ENCODE measurements at regions not wholly inside any gene's neighbourhood (a gene's known extent, or its start where the extent isn't known, plus 50 kb on each side); places are given as distances from the start of the nearest gene placed in this dataset.

- Histone ChIP-seq H3K27me3 (no peaks in the 10 kb centered on the region), H3K36me3 (no peaks in the 10 kb centered on the region), H3K9me3 (no peaks in the 10 kb centered on the region), H3K4me3 (ENCODE audit: low read depth, low read length) (no peak overlapping the region), H3K4me1 (no peaks in the 10 kb centered on the region)
- TF ChIP-seq, protein P1, sequence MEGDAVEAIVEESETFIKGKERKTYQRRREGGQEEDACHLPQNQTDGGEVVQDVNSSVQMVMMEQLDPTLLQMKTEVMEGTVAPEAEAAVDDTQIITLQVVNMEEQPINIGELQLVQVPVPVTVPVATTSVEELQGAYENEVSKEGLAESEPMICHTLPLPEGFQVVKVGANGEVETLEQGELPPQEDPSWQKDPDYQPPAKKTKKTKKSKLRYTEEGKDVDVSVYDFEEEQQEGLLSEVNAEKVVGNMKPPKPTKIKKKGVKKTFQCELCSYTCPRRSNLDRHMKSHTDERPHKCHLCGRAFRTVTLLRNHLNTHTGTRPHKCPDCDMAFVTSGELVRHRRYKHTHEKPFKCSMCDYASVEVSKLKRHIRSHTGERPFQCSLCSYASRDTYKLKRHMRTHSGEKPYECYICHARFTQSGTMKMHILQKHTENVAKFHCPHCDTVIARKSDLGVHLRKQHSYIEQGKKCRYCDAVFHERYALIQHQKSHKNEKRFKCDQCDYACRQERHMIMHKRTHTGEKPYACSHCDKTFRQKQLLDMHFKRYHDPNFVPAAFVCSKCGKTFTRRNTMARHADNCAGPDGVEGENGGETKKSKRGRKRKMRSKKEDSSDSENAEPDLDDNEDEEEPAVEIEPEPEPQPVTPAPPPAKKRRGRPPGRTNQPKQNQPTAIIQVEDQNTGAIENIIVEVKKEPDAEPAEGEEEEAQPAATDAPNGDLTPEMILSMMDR (IDR thresholded peaks at IDR 0.05; ENCODE audit: low read depth, low read length): no peak
- no peak for DNase-seq
Observed at GRCh38 chr16:52633230-52633629, 86.3 kb upstream of the TOX3 start.

DNA sequence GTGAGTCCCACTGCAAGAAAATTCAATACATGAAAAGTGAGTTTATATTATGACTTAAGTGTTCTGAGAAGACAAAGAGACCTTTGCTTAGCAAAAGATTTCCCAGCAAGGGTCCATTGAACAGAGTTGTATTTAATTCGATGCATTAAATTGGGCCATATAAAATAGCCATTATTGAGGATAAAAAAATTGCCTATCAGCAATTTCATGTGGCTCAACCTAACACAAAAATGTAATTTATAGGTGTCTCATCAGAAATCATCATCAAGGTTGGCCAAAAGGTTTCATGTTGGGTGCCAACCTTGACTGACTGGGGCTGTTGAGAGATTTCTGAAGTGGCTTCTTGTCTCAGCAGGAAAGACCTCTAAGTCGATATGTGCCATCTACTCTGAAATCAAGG is 84.8 kb upstream of the TOX3 start:
- Histone ChIP-seq H3K9me3 (no peaks in the 10 kb centered on the region), H3K4me1 (no peaks in the 10 kb centered on the region), H3K4me3 (ENCODE audit: low read depth, low read length) (no peak overlapping the region), H3K36me3 (no peaks in the 10 kb centered on the region), H3K27me3 (no peaks in the 10 kb centered on the region)
- no peak for DNase-seq
- TF ChIP-seq, protein P1 (IDR thresholded peaks at IDR 0.05; ENCODE audit: low read depth, low read length): no peak

- Histone ChIP-seq H3K36me3 (no peaks in the 10 kb centered on the region), H3K4me1 (no peaks in the 10 kb centered on the region), H3K27me3 (no peaks in the 10 kb centered on the region; the same call in 1 of the 2 replicates), H3K4me3 (ENCODE audit: low read depth, low read length) (no peak overlapping the region), H3K9me3 (no peaks in the 10 kb centered on the region)
- TF ChIP-seq, protein P1 (IDR thresholded peaks at IDR 0.05; ENCODE audit: low read depth, low read length): no peak
- no peak for DNase-seq
Observed at GRCh38 chr16:52630711-52631110, 83.8 kb upstream of the TOX3 start.

GRCh38 chr16:52629296-52629695 is 82.4 kb upstream of the TOX3 start:
- Histone ChIP-seq H3K36me3 (no peaks in the 10 kb centered on the region), H3K4me1 (no peaks in the 10 kb centered on the region), H3K9me3 (no peaks in the 10 kb centered on the region), H3K4me3 (ENCODE audit: low read depth, low read length) (no peak overlapping the region), H3K27me3 (no peaks in the 10 kb centered on the region; the same call in 1 of the 2 replicates)
- DNase-seq: no peak
- TF ChIP-seq, protein P1 (IDR thresholded peaks at IDR 0.05; ENCODE audit: low read depth, low read length): no peak

DNA sequence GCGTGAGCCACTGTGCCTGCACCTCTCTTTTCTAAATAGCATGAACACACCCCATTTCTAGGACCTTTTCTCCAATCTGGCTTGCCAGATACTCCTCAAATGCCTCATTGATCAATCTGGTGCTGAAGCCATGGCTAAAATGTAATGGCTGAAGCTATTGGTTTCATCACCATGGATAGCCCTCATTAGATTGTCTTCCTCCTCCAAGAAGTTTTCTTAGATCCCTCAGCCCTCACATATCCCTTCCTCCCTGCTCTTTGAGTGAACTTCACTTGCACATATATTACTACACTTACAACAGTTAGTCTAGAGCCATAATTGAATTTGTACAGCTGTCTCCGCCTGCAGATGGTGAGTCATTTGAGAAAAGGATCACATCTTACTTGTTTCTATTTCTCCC is 77.9 kb upstream of the TOX3 start:
- DNase-seq: no peak
- Histone ChIP-seq H3K4me1 (no peaks in the 10 kb centered on the region), H3K4me3 (ENCODE audit: low read depth, low read length) (no peak overlapping the region), H3K36me3 (no peaks in the 10 kb centered on the region), H3K27me3 (no peaks in the 10 kb centered on the region; the same call in 1 of the 2 replicates), H3K9me3 (no peaks in the 10 kb centered on the region)
- TF ChIP-seq, protein P1 (IDR thresholded peaks at IDR 0.05; ENCODE audit: low read depth, low read length): no peak

DNA sequence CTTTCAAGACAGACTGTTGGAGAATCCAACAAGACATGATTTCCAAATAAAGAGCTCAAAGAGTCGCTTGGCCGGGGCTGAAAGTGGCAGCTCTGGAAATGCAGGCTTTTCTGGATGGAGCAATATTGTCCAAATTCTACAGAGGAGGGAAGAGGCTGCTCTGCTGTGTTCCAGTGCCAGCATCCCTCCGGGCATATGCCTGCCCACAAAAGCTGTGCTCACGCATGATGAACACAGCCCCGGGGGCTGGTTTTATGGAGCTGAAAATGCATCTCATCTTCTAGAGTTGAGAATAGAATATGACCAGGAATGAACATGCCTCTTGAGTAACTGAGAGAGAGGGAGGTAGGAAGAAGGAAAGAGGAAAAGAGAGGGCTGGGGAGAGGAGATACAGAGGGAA is 74.7 kb upstream of the TOX3 start:
- H3K4me3 ChIP-seq (ENCODE audit: low read depth, low read length): no peak overlapping the region
- H3K9me3 ChIP-seq: peaks cover 3% of the 10 kb centered on the region; the same call in 1 of the 2 replicates
- no peaks in the 10 kb centered on the region for H3K36me3 ChIP-seq
- TF ChIP-seq, protein P1 (IDR thresholded peaks at IDR 0.05; ENCODE audit: low read depth, low read length): no peak
- no peak for DNase-seq
- no peaks in the 10 kb centered on the region; the same call in 1 of the 2 replicates for H3K27me3 ChIP-seq
- H3K4me1 ChIP-seq: no peaks in the 10 kb centered on the region

All from BE2C (cell line).